MM.1S (cell line): ENCODE measurements at regions not wholly inside any gene's neighbourhood (a gene's known extent, or its start where the extent isn't known, plus 50 kb on each side); places are given as distances from the start of the nearest gene placed in this dataset.

Experiments used
- EZH2 ChIP-seq: fragments of 300-600 bp; sonication (generic); optimal IDR thresholded peaks from 2 replicates; pipeline ENCODE3; 2017; ENCODE audit warnings: low read depth, mild to moderate bottlenecking, antibody characterized with exemption, low read length, mixed read lengths
- EZH2phosphoT487 ChIP-seq: fragments of 300-600 bp; sonication (generic); IDR thresholded peaks from 2 replicates; pipeline ENCODE4 v1.6.1; 2018; ENCODE audit warnings: antibody characterized with exemption, low read length
- TF ChIP-seq, protein P1 (sequence below): fragments of 300-600 bp; sonication (generic); IDR thresholded peaks from 2 replicates; pipeline ENCODE4 v1.5.1; 2016; ENCODE audit warnings: antibody characterized with exemption, low read length, mixed read lengths

GRCh38 chr7:19403691-19404090 lies 258.5 kb upstream of the FERD3L start:
- TF ChIP-seq, protein P1, sequence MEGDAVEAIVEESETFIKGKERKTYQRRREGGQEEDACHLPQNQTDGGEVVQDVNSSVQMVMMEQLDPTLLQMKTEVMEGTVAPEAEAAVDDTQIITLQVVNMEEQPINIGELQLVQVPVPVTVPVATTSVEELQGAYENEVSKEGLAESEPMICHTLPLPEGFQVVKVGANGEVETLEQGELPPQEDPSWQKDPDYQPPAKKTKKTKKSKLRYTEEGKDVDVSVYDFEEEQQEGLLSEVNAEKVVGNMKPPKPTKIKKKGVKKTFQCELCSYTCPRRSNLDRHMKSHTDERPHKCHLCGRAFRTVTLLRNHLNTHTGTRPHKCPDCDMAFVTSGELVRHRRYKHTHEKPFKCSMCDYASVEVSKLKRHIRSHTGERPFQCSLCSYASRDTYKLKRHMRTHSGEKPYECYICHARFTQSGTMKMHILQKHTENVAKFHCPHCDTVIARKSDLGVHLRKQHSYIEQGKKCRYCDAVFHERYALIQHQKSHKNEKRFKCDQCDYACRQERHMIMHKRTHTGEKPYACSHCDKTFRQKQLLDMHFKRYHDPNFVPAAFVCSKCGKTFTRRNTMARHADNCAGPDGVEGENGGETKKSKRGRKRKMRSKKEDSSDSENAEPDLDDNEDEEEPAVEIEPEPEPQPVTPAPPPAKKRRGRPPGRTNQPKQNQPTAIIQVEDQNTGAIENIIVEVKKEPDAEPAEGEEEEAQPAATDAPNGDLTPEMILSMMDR = no peak
- no peak for TF ChIP-seq EZH2
- TF ChIP-seq EZH2phosphoT487 = no peak
